Adrenal gland (tissue), 9 donors: ENCODE measurements at regions not wholly inside any gene's neighbourhood (a gene's known extent, or its start where the extent isn't known, plus 50 kb on each side); places are given as distances from the start of the nearest gene placed in this dataset.
A peak's percentile ranks its signal among the peaks of the same experiment; 100 is the strongest.

ENCODE experiments used
- DNase-seq, 7 donors: peaks; one replicate each; pipeline ENCODE4 v3.0.0-alpha.2; 2019 to 2020
- H3K27ac ChIP-seq, 5 donors: fragments of 200-600 bp; sonication (generic) in 4 of 5; 1 replicate in 3 of 5; 2 replicates in 2 of 5; pipeline versions ENCODE4 v1.5.1 to v1.8.0; 2016 to 2020; ENCODE audit warnings: mild to moderate bottlenecking in 1 of 5
- H3K27me3 ChIP-seq: fragments of 200-600 bp; 2 replicates; pipeline ENCODE4 v1.8.0; 2021
- H3K36me3 ChIP-seq, 2 donors: fragments of 200-600 bp; replicated peaks in 1 of 2; 1 replicate in 1 of 2; 2 replicates in 1 of 2; pipeline versions ENCODE4 v1.5.1 to v1.8.0; 2018 to 2022
- H3K4me1 ChIP-seq, 2 donors: fragments of 200-600 bp; replicated peaks in 1 of 2; 1 replicate in 1 of 2; 2 replicates in 1 of 2; pipeline versions ENCODE4 v1.5.1 to v1.8.0; 2018 to 2021
- H3K4me3 ChIP-seq, 4 donors: fragments of 200-600 bp; sonication (generic) in 3 of 4; one replicate each; pipeline ENCODE4 v1.5.1; 2016 to 2018
- H3K9me3 ChIP-seq, 3 donors: fragments of 200-600 bp; sonication (generic) in 1 of 3; replicated peaks in 1 of 3; 1 replicate in 2 of 3; 2 replicates in 1 of 3; pipeline versions ENCODE4 v1.5.1 to v1.8.0; 2016 to 2021
- POLR2A ChIP-seq, 2 donors: fragments of 450-650 bp; IDR thresholded peaks; one replicate each; pipeline ENCODE4 v1.6.1; 2017; ENCODE audit warnings: antibody characterized with exemption in 2 of 2, mild to moderate bottlenecking in 2 of 2, moderate library complexity in 1 of 2
- WGBS, 4 donors: extraction: QIAGEN DNeasy Blood & Tissue Kit in 2 of 4; methylation state at CpG; one replicate each; pipeline versions ENCODE4 v1.1.5 to v1.1.7; 2013 to 2017; 5-methylcytosine and 5-hydroxymethylcytosine counted together
- intact Hi-C, 2 donors: fragments of 100-400 bp; cut with DNase I; formaldehyde crosslinking; loops; one replicate each; pipeline versions ENCODE4 v1.14.1 to v1.15.0; 2022 to 2023
- TF ChIP-seq, protein P1 (sequence below), 6 experiments: fragments of 450-650 bp in 4 of 6; fragments of 200-600 bp in 2 of 6; sonication (generic) in 1 of 6; IDR thresholded peaks; 1 replicate in 5 of 6; 2 replicates in 1 of 6; pipeline versions ENCODE4 v1.5.1 to v1.8.0; 2016 to 2021; ENCODE audit warnings: antibody characterized with exemption in 6 of 6, mild to moderate bottlenecking in 2 of 6, moderate library complexity in 1 of 6
- donor health status: healthy with polysubstance abuse.
- donor health status: Bipolar disorder and iron deficiency.
- donor health status: DM: yes; HTN: yes; CAD: no.
- donor health status: DM: no; HTN: no; CAD: no.
- donor health status: DM: no; HTN: no; CAD: no.

DNA sequence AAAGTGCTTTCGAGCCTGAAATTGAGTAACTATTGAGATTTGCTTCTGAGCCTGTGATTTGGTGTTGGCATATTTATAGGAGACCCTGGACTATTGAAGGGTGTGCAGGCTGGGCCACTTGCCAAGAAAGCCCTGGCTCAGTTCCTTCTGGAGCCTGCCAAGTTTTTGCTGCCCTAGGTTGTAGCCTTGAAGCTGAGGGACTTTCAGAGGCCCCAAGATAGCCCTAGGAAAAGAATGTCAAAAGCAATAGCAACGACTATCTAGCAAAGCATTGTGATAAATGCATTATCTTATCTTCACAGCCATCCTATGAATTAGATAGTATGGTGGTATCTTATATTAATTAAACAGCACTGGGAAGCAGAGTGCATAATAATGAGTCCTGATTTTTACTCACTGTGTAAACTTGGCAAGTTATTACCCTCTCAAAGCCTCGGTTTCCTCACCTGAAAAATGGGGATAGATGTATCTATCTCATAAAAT, 473.7 kb upstream of the PODXL start:
- TF ChIP-seq, protein P1, sequence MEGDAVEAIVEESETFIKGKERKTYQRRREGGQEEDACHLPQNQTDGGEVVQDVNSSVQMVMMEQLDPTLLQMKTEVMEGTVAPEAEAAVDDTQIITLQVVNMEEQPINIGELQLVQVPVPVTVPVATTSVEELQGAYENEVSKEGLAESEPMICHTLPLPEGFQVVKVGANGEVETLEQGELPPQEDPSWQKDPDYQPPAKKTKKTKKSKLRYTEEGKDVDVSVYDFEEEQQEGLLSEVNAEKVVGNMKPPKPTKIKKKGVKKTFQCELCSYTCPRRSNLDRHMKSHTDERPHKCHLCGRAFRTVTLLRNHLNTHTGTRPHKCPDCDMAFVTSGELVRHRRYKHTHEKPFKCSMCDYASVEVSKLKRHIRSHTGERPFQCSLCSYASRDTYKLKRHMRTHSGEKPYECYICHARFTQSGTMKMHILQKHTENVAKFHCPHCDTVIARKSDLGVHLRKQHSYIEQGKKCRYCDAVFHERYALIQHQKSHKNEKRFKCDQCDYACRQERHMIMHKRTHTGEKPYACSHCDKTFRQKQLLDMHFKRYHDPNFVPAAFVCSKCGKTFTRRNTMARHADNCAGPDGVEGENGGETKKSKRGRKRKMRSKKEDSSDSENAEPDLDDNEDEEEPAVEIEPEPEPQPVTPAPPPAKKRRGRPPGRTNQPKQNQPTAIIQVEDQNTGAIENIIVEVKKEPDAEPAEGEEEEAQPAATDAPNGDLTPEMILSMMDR (IDR thresholded peaks at IDR 0.05): no peak
- TF ChIP-seq POLR2A (IDR thresholded peaks at IDR 0.05): no peak
- H3K4me3 ChIP-seq: no peak overlapping the region
- H3K27ac ChIP-seq: peak overlapping the region in 1 of 5 donors; percentile 23
- intact Hi-C loops: no loop called here
- no peaks in the 10 kb centered on the region for H3K9me3 ChIP-seq
- peaks cover 0 to 15% of the 10 kb centered on the region in 2 donors for H3K4me1 ChIP-seq
- H3K27me3 ChIP-seq: no peaks in the 10 kb centered on the region
- WGBS, 4 donors: 15 to 34% (median 27%) methylated on average over 3 of the region's 3 CpGs
- DNase-seq: peak; percentile 71 to 89 (median 82)
- H3K36me3 ChIP-seq: no peaks in the 10 kb centered on the region

DNA sequence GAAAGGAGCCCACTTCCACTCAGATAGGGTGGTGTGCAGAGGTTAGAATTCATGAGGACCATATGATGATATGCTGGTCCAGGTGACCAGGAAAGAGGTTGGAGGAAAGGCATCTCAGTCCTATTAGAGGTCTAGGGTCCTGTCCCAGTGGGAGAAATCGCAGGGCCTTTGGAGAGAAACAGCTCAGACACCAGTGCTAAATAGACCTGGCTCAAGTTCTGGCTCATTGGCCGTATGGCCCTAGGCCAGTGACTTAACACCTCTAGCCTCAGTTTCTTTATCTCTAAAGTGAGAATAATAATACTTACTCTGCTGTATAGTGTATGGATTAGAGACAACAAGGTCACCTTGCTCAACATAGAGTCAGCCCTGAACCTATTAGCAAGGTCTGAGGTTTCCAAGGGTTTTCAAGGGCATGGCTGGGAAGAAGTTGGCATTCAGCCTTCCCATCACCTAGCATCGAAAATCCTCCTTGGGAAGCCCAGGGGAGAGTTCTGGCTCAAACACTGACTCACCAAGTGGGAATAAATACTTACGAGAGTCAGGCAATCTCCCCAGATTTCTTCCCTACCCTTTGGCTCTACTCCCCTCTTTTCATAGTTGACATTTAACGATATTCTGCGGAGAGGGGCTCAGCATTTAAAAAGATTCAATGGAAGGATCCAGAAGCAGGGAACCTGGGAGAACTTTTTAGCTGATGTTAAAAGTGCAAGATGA, 473.1 kb upstream of the PODXL start:
- Histone ChIP-seq H3K4me3 (no peak overlapping the region), H3K27me3 (no peaks in the 10 kb centered on the region), H3K4me1 (peaks cover 0 to 15% of the 10 kb centered on the region in 2 donors), H3K36me3 (no peaks in the 10 kb centered on the region), H3K9me3 (no peaks in the 10 kb centered on the region), H3K27ac (peak overlapping the region in 1 of 5 donors; percentile 23)
- intact Hi-C loops: no loop called here
- WGBS, 4 donors: 30 to 44% (median 40%) methylated on average over 6 of the region's 6 CpGs
- TF ChIP-seq POLR2A (IDR thresholded peaks at IDR 0.05): no peak
- TF ChIP-seq, protein P1 (IDR thresholded peaks at IDR 0.05): no peak
- DNase-seq: peak in 4 of 7 donors; percentile 21 to 23 (median 22)

DNA sequence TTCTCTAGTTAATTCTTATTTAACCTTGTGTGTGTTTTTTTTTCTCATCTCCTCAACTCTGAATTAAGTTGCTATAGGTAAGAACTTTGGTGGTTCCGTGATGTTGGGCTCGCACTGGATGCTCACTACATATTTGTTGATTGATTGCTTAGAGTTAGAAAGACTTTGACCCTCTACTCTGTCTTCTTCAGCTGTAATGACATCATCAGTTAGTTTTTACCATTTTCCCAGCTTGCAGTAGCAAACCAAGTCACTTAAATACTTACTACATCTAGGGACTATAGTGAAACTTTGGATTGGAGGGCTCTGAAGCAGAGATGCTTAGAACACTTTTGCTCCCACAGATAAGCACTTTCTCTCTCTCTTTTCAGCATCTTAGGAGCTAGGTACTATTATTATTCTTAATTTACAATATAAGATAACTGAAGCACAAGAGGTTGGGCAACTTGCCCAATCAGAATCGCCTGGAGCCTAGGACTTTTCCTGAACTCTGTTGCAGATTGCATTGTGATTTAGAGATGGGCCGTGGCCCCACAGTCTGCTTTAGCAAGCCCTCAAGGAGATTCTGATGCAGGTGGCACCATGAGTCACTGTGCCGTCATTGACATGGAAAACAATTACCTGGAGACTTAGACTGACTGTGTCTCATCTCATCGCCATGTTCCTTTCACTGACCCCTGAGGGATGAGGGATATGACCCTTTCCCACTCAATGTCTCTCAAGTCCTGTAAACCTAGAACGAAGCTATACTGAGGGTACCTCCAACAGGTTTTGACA, 471.9 kb upstream of the PODXL start:
- DNase-seq: no peak
- intact Hi-C loops: no loop called here
- Histone ChIP-seq H3K4me1 (peaks cover 0 to 15% of the 10 kb centered on the region in 2 donors), H3K4me3 (no peak overlapping the region), H3K9me3 (no peaks in the 10 kb centered on the region), H3K27me3 (no peaks in the 10 kb centered on the region), H3K27ac (no peak overlapping the region), H3K36me3 (no peaks in the 10 kb centered on the region)
- TF ChIP-seq POLR2A (IDR thresholded peaks at IDR 0.05): no peak
- TF ChIP-seq, protein P1 (IDR thresholded peaks at IDR 0.05): no peak
- WGBS, 4 donors: 70 to 88% (median 77%) methylated on average over 7 of the region's 7 CpGs

DNA sequence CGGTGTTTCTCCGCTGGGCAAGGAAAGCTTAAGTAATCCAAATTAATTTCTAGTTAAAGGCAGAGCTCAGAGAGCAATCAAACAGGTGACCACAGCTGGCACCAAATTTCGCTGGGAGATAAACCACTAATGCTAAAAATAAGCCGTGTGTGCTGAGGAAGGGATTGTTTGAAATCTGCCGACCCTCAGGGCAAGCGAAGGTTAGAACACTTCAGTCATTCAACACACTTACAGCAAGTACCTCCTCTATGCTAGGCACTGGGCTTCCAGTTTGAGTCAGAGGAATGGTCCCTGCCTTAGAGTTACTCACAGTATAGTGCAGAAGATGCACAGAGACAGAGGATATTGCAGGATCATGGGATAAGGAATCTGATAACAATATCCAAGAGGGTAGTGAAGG, 467.9 kb upstream of the PODXL start:
- Histone ChIP-seq H3K4me1 (peaks cover 0 to 3% of the 10 kb centered on the region in 2 donors), H3K27me3 (no peaks in the 10 kb centered on the region), H3K36me3 (no peaks in the 10 kb centered on the region), H3K4me3 (no peak overlapping the region), H3K9me3 (no peaks in the 10 kb centered on the region), H3K27ac (no peak overlapping the region)
- TF ChIP-seq, protein P1 (IDR thresholded peaks at IDR 0.05): no peak
- no peak for TF ChIP-seq POLR2A (IDR thresholded peaks at IDR 0.05)
- no peak for DNase-seq
- intact Hi-C loops: no loop called here
- 76 to 81% (median 77%) methylated on average over 6 of the region's 6 CpGs for WGBS, 4 donors
